Activated CD4-positive, alpha-beta T cell treated with anti-CD3 and anti-CD28 coated beads, Interleukin-2, amount 50 U/mL, for 1 hour (primary cell): ENCODE measurements at regions not wholly inside any gene's neighbourhood (a gene's known extent, or its start where the extent isn't known, plus 50 kb on each side); places are given as distances from the start of the nearest gene placed in this dataset.
"Not testable (repeated sequence)": the region's sequence is repeated elsewhere in the genome, so short reads cannot be mapped to it uniquely, and the experiment has no call there.

Experiments used
- DNase-seq: peaks from one replicate; pipeline ENCODE4 v3.0.0-alpha.2; 2020

- DNase-seq, result no peak
Observed at GRCh38 chr7:10355816-10356215, 617.9 kb upstream of the PHF14 start.

- no peak for DNase-seq
Observed at GRCh38 chr7:10360050-10360449, 613.6 kb upstream of the PHF14 start.

GRCh38 chr7:10401793-10402192, 571.9 kb upstream of the PHF14 start:
- DNase-seq, result no peak

GRCh38 chr7:10412422-10413019, 561.2 kb upstream of the PHF14 start:
- DNase-seq, result no peak

GRCh38 chr7:10418985-10419384, 554.7 kb upstream of the PHF14 start:
- no peak for DNase-seq

- no peak for DNase-seq
Observed at GRCh38 chr7:10429031-10429430, 544.6 kb upstream of the PHF14 start.

- no peak for DNase-seq
Observed at GRCh38 chr7:10429511-10429910, 544.2 kb upstream of the PHF14 start.

- no peak for DNase-seq
Observed at GRCh38 chr7:10436302-10436701, 537.4 kb upstream of the PHF14 start.

GRCh38 chr7:10439027-10439426, 534.6 kb upstream of the PHF14 start:
- no peak for DNase-seq

- DNase-seq, result no peak
Observed at GRCh38 chr7:10455936-10456335, 517.7 kb upstream of the PHF14 start.

GRCh38 chr7:10460474-10460873, 513.2 kb upstream of the PHF14 start:
- no peak for DNase-seq

GRCh38 chr7:10463701-10464100, 510.0 kb upstream of the PHF14 start:
- DNase-seq, result no peak

GRCh38 chr7:10465536-10465935, 508.1 kb upstream of the PHF14 start:
- not testable (repeated sequence) for DNase-seq

GRCh38 chr7:10468908-10469307, 504.8 kb upstream of the PHF14 start:
- DNase-seq, result no peak

- no peak for DNase-seq
Observed at GRCh38 chr7:10469476-10469875, 504.2 kb upstream of the PHF14 start.

GRCh38 chr7:10471280-10472058, 502.2 kb upstream of the PHF14 start:
- DNase-seq, result no peak

- no peak for DNase-seq
Observed at GRCh38 chr7:10472115-10472514, 501.6 kb upstream of the PHF14 start.

GRCh38 chr7:10473569-10473968, 500.1 kb upstream of the PHF14 start:
- no peak for DNase-seq

- no peak for DNase-seq
Observed at GRCh38 chr7:10474048-10474447, 499.6 kb upstream of the PHF14 start.

- DNase-seq, result no peak
Observed at GRCh38 chr7:10475940-10476641, 497.6 kb upstream of the PHF14 start.

GRCh38 chr7:10476642-10477041, 497.0 kb upstream of the PHF14 start:
- DNase-seq, result no peak

- no peak for DNase-seq
Observed at GRCh38 chr7:10483671-10484070, 490.0 kb upstream of the PHF14 start.

- DNase-seq, result no peak
Observed at GRCh38 chr7:10484767-10485166, 488.9 kb upstream of the PHF14 start.
